GM21528 (cell line): ENCODE measurements at regions not wholly inside any gene's neighbourhood (a gene's known extent, or its start where the extent isn't known, plus 50 kb on each side); places are given as distances from the start of the nearest gene placed in this dataset.
"Not testable (repeated sequence)": the region's sequence is repeated elsewhere in the genome, so short reads cannot be mapped to it uniquely, and the experiment has no call there.

Source experiments
- ATAC-seq: cut with Tn5 transposase; IDR thresholded peaks from one replicate; pipeline ENCODE4 v1.9.1; 2021; ENCODE audit warnings: mild to moderate bottlenecking, moderate library complexity; ENCODE audit not compliant: unreplicated experiment, low FRiP score

GRCh38 chr2:56018267-56018666 lies 94.7 kb upstream of the EFEMP1 start:
- no peak for ATAC-seq

GRCh38 chr2:56021136-56021474 lies 97.5 kb upstream of the EFEMP1 start:
- no peak for ATAC-seq

DNA sequence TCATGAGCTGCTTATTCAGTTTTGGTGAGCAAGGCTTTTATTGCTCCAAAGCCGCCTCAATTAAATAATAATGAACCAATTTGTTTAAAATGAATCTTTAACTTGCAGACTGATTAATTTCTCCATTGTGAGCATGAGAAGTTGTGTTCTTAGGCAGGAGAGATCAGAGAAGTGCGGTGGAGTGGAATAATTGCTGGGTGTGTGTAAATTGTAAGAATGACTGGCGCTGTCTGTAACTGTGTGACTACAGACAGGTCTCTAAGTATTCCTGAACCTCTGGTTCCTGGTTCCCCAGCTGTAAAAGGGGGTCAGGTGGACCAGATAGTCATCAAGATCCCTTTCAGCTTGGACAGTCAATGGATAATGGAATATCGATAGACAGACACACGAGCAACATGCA lies 98.0 kb upstream of the EFEMP1 start:
- ATAC-seq = no peak

DNA sequence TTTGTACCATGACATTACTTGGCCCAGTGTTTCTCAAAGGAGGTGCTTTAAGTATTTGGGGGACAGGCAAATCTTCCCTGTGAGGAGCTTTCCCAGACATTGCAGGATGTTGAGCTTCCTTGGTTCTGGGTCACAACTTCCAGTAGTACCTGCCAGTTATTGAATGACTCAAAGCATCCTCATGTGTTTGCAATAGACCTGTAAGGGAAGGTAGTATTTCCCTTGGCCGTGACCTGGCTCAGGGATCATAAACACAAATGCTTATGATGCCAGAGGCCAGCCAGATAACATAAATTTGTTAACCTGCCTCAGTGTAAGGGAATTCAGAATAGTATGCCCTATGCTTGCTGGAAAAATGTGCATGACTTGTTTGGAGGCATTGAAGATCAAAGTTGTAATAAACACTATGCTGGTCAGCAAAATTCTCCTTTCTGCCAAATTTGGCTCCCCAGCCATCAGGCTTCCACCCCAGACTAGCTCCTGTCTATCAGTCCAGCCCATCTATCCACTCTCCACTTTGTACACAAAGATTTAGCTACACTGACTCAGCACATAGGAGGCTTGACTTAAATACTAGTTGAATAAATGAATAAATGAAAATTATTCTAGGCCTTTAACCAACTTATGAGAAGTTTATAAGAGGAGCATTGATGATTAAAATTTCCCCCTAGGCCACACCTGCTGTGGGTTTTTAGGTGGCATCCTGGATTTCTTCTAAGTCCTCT lies 102.0 kb upstream of the EFEMP1 start:
- no peak for ATAC-seq

- ATAC-seq = no peak
Measured at GRCh38 chr2:56026828-56027227, 103.2 kb upstream of the EFEMP1 start.

GRCh38 chr2:56030062-56030461 lies 106.5 kb upstream of the EFEMP1 start:
- no peak for ATAC-seq

DNA sequence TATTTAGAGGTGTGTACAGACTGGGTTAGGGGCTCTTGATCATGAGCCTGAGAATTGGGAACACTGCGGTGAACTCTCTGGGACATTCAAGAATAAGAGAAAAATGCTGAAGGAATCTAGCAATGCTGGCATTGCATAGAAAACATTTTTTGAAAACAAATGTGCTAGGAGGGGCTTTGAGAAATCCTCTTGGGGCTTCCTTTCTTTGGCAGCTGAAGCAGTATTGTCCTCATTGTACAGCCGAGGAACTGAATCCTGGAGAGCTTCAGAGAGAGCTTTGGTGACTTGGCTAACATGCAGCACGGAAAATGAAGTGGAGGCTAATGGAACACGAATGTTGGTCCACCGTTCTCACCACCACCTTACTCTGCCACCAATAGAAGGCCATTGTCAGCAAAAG lies 107.3 kb upstream of the EFEMP1 start:
- no peak for ATAC-seq

- ATAC-seq = no peak
Measured at GRCh38 chr2:56034258-56034657, 110.7 kb upstream of the EFEMP1 start.

GRCh38 chr2:56040189-56040588 lies 116.6 kb upstream of the EFEMP1 start:
- ATAC-seq = no peak

GRCh38 chr2:56040834-56041233 lies 117.3 kb upstream of the EFEMP1 start:
- no peak for ATAC-seq

DNA sequence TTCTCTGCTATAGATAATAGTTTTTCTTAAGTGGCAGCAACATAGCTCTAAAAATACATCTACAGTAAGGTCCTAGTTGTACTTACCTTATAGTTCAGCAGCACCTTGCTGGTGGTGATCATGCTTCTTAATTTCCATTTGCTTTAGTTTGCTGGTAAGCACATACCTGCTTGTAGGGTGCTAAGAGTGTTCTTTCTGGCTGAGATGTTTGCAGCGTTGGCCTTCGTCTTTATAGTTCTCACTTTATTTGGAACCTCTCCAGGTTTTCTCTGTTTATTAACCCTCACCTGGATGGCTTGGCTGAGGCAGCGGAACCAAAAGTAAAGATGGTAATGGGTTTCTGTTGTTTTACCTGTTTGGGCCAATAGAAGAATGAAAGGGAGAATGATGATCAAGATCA lies 123.6 kb upstream of the EFEMP1 start:
- no peak for ATAC-seq

GRCh38 chr2:56049233-56049845 lies 125.8 kb upstream of the EFEMP1 start:
- ATAC-seq = no peak

DNA sequence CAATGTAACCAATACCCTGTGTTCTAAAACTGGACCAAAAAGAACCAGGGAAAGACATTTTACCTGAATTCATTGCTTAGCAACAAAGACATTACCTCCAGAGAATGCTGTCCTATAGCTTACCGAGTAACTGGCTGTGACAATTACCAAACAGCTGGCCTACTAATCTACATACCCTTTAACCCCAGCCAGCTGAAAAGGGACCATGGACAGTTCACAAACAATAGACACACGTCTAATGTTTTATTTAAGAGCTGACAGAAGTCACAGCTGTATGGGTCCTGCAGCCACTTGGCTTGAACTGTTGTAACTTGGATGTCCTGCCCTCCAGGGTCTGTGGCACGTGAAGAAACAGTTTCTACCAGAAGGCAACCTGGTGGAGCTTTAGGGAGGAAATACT lies 130.1 kb upstream of the EFEMP1 start:
- no peak for ATAC-seq

GRCh38 chr2:56055405-56055804 lies 128.4 kb upstream of the CCDC85A start:
- ATAC-seq = no peak

GRCh38 chr2:56061327-56061726 lies 122.5 kb upstream of the CCDC85A start:
- ATAC-seq = not testable (repeated sequence)

DNA sequence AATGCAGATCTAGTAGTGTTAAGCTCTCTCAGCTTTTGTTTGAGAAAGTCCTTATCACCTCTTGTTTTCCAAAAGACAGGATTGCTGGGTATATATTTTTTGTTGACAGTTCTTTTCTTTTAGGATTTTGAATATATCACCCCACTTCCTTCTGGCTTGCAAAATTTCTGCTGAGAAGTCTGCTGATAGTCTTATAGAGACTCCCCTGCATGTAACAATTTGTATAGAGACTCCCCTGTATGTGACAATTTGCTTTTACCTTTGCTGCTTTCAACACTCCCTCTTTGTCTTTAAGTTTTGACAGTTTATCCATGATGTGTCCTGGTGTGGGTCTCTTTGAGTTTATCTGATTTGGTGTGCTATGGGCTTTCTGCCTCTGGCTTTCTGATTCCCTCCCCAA lies 115.0 kb upstream of the CCDC85A start:
- ATAC-seq = no peak

GRCh38 chr2:56077359-56077915 lies 106.4 kb upstream of the CCDC85A start:
- ATAC-seq = no peak

GRCh38 chr2:56082665-56083064 lies 101.1 kb upstream of the CCDC85A start:
- no peak for ATAC-seq

GRCh38 chr2:56084111-56084901 lies 99.5 kb upstream of the CCDC85A start:
- no peak for ATAC-seq

DNA sequence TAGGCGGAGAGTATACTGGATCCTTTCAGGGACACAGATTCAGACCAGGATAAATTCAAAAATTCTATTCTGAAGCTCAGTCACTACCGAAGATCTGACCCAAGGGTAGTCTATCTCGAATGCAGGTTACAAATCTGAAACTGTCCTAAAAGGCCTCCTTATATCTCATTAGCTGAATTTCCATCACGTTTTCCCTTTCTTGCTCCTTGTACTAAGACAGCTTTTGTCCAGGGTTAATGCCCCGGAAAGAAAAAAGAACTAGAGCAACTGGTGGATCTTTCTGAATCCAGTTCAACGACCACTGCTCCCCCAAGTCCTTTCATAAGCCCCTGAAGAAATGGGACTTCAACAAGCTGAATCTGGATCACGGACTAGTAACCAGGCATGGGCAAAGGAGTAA lies 97.5 kb upstream of the CCDC85A start:
- ATAC-seq = no peak

- no peak for ATAC-seq
Measured at GRCh38 chr2:56088411-56088810, 95.4 kb upstream of the CCDC85A start.
